ENCODE measurements at regions not wholly inside any gene's neighbourhood (a gene's known extent, or its start where the extent isn't known, plus 50 kb on each side); places are given as distances from the start of the nearest gene placed in this dataset.

- TF ChIP-seq POLR2A (IDR thresholded peaks at IDR 0.05) (no peak), CTCF (IDR thresholded peaks at IDR 0.05) (no peak)
Observed at GRCh38 chr14:87407344-87407743, 585.6 kb downstream of the GALC start.

Measured in adrenal gland (tissue), 5 donors.